SW480 (cell line): ENCODE measurements at regions not wholly inside any gene's neighbourhood (a gene's known extent, or its start where the extent isn't known, plus 50 kb on each side); places are given as distances from the start of the nearest gene placed in this dataset.
"Not testable (repeated sequence)": the region's sequence is repeated elsewhere in the genome, so short reads cannot be mapped to it uniquely, and the experiment has no call there.

ENCODE experiments used
- DNase-seq: peaks from one replicate; pipeline ENCODE4 v3.0.0-alpha.2; 2016; ENCODE audit warnings: low spot score

- DNase-seq = no peak
These were observed 380.2 kb downstream of the RWDD3 start for GRCh38 chr1:95614197-95614596.

DNA sequence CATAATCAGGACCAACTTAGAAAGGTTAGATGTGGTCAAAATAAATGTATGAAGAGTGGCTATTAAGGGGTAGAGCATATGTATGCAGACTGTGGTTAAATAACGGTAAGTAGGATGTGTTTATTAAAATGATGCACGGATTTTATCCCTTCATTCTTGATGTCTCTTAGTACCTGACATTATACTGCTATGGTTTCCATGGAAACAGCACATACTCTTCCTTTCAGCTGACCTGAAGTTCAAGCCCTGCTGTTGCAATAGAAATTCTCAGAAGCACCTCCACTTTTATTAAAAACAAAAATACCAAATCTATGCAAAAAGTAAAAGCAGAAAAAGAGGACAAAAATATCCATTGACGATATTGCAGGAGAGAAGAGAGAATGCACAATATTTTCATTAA, 381.4 kb downstream of the RWDD3 start:
- no peak for DNase-seq

GRCh38 chr1:95620076-95620475, 386.1 kb downstream of the RWDD3 start:
- DNase-seq = no peak

DNA sequence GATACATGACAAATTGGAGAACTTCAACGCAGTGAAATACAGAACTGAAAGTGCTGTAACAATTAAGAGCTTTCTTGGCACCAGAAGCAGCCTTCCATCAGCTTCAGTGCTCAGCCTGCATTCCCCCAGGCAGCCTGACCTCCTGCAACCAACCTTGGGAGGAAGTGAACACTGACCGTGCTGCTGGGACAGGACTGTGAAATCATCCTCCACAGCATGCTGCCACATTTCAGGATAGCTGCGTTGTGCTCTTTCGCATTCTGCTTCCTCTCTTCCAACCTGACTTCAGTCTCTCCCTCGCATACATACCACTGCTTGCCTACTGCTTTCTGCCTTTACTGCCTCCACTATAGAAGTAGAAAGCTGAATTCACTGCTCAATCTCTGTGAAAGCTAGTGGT, 388.6 kb downstream of the RWDD3 start:
- DNase-seq = no peak

GRCh38 chr1:95625224-95625623, 391.2 kb downstream of the RWDD3 start:
- no peak for DNase-seq

DNA sequence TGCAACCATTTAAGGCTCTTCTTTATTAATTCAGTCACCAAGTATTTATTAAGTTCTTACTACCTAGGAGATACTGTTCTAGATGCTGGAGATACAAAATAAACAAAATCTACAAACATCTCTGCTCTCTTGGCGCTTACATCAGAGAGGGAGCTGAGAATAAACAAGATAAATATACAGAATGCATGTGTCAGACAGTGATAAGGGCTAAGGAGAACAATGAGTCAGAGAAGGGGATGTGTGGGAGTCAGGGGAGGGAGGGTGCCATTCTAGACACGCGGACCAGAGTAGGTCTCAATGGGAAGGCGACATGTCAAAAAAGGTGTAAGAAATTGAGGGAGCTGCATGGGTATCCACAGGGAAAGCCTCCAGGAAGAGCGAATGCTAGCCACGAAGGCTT, 393.2 kb downstream of the RWDD3 start:
- DNase-seq = no peak

DNA sequence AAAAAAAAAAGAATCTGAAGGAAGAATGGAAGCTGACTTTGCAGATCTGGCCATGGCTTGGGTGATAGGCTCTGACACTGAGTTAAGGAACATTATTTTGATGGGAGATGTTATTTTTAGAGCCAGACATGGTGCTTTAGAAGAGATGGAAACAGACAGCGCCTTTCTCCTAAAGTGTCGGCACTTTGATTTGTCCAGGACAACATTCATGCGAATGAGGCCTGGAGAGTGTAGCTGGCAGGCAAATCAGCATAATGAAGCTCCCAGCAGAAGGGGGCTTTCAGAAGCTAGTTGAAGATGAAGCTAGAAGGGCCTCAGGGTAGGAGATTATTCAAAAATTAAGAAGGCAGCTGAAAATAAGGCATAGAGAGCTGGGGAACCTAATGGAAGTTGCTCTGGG, 397.7 kb downstream of the RWDD3 start:
- DNase-seq = no peak

DNA sequence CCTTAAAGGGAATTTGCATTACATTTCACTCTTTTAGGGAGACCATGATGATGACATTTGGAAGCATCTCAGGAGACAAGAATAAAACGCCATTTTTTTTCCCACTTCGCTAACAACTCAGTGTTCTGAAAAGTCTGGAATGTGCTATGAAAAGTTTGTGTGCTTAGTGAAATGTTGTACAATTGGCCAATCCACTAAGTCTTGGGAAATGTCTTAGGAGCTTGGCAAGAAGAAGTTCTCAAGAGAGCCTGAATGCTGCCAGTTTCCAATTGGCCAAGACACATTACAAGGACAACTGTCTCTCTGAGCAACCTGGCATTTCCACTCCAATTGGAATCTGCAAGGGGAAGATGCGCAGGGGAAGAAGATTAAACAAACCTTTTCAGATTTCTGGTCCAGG, 401.8 kb downstream of the RWDD3 start:
- no peak for DNase-seq

DNA sequence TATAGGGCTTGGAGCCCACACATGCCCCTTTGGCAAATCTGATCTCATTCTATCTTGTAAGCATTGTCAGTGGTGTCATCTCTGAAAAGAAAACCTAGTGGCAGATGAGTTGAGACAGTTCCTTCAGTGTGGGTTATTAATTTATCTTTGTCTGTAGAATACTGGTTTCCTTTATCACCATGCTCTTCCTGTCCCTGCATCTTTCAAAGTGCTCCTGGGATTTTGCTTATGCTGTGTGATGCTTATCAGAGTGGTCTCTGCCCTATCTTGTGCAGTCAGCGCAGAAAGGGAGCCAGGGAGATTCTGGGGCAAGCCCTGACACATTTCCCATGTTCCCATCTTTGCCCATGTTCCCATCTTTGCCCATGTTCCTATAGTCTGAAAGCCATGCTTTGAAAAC, 402.9 kb downstream of the RWDD3 start:
- no peak for DNase-seq

DNA sequence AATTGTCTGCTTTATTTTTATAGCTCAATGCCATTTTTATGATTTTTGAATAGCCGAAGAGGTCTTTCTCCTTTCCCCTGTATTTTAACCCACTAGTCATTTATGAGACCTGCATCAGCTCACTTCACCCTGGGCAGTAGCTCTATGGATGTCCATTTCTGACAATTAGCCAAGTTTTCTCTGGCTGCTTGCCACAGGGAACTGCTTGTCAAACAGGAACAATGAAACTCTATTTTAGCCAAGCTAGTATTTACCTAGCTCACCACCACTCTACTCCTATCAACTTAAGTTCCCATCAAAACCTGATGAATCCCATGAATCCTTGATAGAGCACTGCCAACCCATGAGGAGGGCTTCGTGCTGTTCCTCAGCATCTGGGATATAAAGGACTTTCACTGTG, 406.7 kb downstream of the RWDD3 start:
- DNase-seq = no peak

GRCh38 chr1:95641386-95641785, 407.4 kb downstream of the RWDD3 start:
- no peak for DNase-seq

GRCh38 chr1:95642035-95642434, 408.0 kb downstream of the RWDD3 start:
- no peak for DNase-seq

- DNase-seq = no peak
These were observed 409.1 kb downstream of the RWDD3 start for GRCh38 chr1:95643071-95643470.

DNA sequence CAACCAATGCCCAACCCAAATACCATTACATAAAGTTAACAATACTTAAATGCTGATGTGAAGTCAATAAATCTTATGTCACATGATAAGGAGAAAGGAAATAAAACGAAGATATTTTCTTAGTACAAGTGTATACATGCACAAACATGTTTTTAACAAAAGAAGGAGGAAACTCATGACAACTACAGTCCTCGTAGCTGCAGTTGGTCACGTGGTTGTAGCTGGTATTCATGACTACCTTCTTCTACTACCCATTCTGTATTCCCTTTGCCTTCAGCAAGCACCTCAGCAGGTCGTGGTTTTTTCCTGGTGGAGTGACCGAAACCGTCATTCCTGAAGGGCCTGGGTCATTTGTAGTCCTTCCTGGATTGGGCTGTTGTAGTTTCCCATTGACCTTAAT, 411.1 kb downstream of the RWDD3 start:
- DNase-seq = not testable (repeated sequence)

DNA sequence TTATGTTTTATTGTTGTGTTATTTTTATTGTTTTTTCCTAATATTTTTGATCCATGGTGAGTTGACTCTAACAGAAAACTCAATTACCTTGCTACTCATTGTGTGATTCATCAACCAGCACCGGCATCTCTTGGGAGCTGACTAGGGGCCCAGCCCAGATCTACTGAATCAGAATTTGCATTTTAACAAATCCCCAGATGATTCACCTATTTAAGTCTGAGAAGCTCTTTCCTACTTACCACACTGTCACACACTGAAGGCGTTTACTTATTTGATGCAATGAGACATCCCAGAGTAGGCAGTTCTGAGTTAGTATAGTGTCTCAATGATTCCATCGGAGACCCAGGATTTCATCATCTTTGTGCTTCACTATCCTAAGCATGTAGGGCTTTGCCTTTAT, 416.6 kb downstream of the RWDD3 start:
- DNase-seq = peak; percentile 8

GRCh38 chr1:95652423-95652965, 418.5 kb downstream of the RWDD3 start:
- DNase-seq = no peak

GRCh38 chr1:95653618-95654017, 419.6 kb downstream of the RWDD3 start:
- DNase-seq = no peak

DNA sequence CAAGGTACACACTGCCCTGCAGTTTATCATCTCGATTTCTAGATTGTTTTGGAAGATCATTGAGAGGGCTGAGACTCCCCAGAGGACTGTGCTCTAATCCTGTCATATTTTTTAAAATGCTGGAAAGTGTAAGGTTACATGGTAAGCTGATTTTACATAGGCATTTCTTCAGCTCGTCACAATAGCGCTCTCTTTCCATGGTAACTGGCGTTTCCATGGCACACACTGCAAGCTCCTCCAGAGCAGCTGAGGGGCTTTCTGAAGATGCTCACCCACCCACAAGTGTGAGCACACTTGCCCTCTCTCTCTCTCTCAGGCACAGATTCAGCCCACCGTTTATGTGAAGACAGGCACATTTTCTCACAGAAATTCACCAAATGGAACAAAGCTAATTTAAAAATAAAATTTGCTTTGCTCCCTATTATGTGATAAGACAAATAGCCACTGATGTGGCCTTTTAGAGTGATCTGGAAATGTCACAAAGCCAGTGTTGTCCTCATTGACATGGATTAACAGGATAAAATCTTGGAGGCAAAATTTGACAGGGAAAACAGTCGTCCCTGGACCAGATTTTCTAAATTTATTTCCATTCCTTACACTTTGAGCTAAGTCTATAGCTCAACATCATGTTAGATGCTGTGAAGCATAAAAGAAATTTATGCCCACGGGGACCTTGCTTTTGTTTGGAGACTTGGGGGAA, 421.5 kb downstream of the RWDD3 start:
- no peak for DNase-seq

GRCh38 chr1:95657248-95657647, 423.2 kb downstream of the RWDD3 start:
- no peak for DNase-seq

GRCh38 chr1:95659166-95659565, 425.2 kb downstream of the RWDD3 start:
- DNase-seq = no peak

- no peak for DNase-seq
These were observed 425.6 kb downstream of the RWDD3 start for GRCh38 chr1:95659588-95659987.

GRCh38 chr1:95660736-95661135, 426.7 kb downstream of the RWDD3 start:
- DNase-seq = no peak

DNA sequence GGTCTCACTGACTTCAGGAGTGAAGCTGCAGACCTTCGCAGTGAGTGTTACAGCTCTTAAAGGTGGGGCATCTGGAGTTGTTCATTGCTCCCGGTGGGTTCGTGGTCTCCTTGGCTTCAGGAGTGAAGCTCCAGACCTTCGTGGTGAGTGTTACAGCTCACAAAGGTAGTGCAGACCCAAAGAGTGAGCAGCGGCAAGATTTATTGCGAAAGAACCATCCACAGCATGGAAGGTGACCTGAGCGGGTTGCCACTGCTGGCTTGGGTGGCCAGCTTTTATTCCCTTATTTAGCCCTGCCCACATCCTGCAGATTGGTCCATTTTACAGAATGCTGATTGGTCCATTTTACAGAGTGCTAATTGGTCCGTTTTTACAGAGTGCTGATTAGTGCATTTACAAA, 429.5 kb downstream of the RWDD3 start:
- DNase-seq = not testable (repeated sequence)

- DNase-seq = no peak
These were observed 434.2 kb downstream of the RWDD3 start for GRCh38 chr1:95668165-95668564.
